Liver (tissue), 8 donors: ENCODE measurements at regions not wholly inside any gene's neighbourhood (a gene's known extent, or its start where the extent isn't known, plus 50 kb on each side); places are given as distances from the start of the nearest gene placed in this dataset.

Experiments used
- DNase-seq: peaks from one replicate; pipeline ENCODE4 v3.0.0-alpha.2; 2017; ENCODE audit warnings: low spot score
- H3K27ac ChIP-seq, 2 donors: one replicate each; pipeline ENCODE4 v1.7.0; 2013; ENCODE audit warnings: inconsistent platforms in 2 of 2, low read length in 2 of 2, control low read depth in 1 of 2, low read depth in 1 of 2, mild to moderate bottlenecking in 1 of 2
- H3K27me3 ChIP-seq, 4 donors: one replicate each; pipeline versions ENCODE4 v1.6.1 to v1.7.0; 2013; ENCODE audit warnings: low read length in 3 of 4, inconsistent platforms in 1 of 4, mild to moderate bottlenecking in 1 of 4, moderate library complexity in 1 of 4; ENCODE audit not compliant: control insufficient read depth in 4 of 4, insufficient read depth in 4 of 4
- H3K36me3 ChIP-seq, 4 donors: one replicate each; pipeline versions ENCODE4 v1.6.1 to v1.7.0; 2013; ENCODE audit warnings: low read length in 3 of 4, mild to moderate bottlenecking in 3 of 4, low read depth in 1 of 4, moderate library complexity in 1 of 4; ENCODE audit not compliant: control insufficient read depth in 4 of 4, insufficient read depth in 3 of 4
- H3K4me1 ChIP-seq, 4 donors: one replicate each; pipeline versions ENCODE4 v1.6.1 to v1.7.0; 2013; ENCODE audit warnings: low read length in 3 of 4, mild to moderate bottlenecking in 3 of 4, moderate library complexity in 1 of 4; ENCODE audit not compliant: control insufficient read depth in 4 of 4, insufficient read depth in 4 of 4
- H3K4me3 ChIP-seq, 3 donors: one replicate each; pipeline versions ENCODE4 v1.6.1 to v1.7.0; 2013; ENCODE audit warnings: low read length in 3 of 3, control low read depth in 1 of 3, low read depth in 1 of 3, mild to moderate bottlenecking in 1 of 3
- H3K9ac ChIP-seq, 2 donors: one replicate each; pipeline ENCODE4 v1.7.0; 2013; ENCODE audit warnings: low read length in 2 of 2, mild to moderate bottlenecking in 2 of 2, moderate library complexity in 2 of 2, control low read depth in 1 of 2, low read depth in 1 of 2
- H3K9me3 ChIP-seq, 4 donors: one replicate each; pipeline versions ENCODE4 v1.6.1 to v1.7.0; 2013; ENCODE audit warnings: low read length in 3 of 4; ENCODE audit not compliant: control insufficient read depth in 4 of 4
- ATF3 ChIP-seq: IDR thresholded peaks from 2 replicates; pipeline ENCODE4 v1.6.1; 2016; ENCODE audit warnings: antibody characterized with exemption
- CTCF ChIP-seq: fragments of 150-350 bp; IDR thresholded peaks from 2 replicates; pipeline ENCODE4 v1.5.1; 2017; ENCODE audit warnings: improper control_type of control experiment, low read depth, low read length; ENCODE audit not compliant: missing input control
- EGR1 ChIP-seq, 2 donors: IDR thresholded peaks; 2 replicates each; pipeline ENCODE4 v1.6.1; 2016 to 2018; ENCODE audit warnings: antibody characterized with exemption in 2 of 2, low read depth in 2 of 2
- FOXA1 ChIP-seq: IDR thresholded peaks from 2 replicates; pipeline ENCODE4 v1.6.1; 2016; ENCODE audit warnings: antibody characterized with exemption
- GABPA ChIP-seq, 2 donors: IDR thresholded peaks in 1 of 2; conservative IDR thresholded peaks in 1 of 2; 2 replicates each; pipeline ENCODE4 v1.6.1; 2016; ENCODE audit warnings: antibody characterized with exemption in 2 of 2, mild to moderate bottlenecking in 1 of 2, moderate library complexity in 1 of 2
- HNF4A ChIP-seq, 2 donors: conservative IDR thresholded peaks; 2 replicates each; pipeline ENCODE4 v1.6.1; 2016; ENCODE audit warnings: antibody characterized with exemption in 2 of 2, mild to moderate bottlenecking in 2 of 2
- HNF4G ChIP-seq: IDR thresholded peaks from 2 replicates; pipeline ENCODE4 v1.6.1; 2016; ENCODE audit warnings: antibody characterized with exemption
- JUND ChIP-seq, 2 donors: IDR thresholded peaks; 2 replicates each; pipeline ENCODE4 v1.6.1; 2016; ENCODE audit warnings: antibody characterized with exemption in 2 of 2
- MAX ChIP-seq: IDR thresholded peaks from 2 replicates; pipeline ENCODE4 v1.6.1; 2016; ENCODE audit warnings: antibody characterized with exemption
- RAD21 ChIP-seq, 2 donors: IDR thresholded peaks; 2 replicates each; pipeline ENCODE4 v1.6.1; 2016; ENCODE audit warnings: antibody characterized with exemption in 2 of 2, mild to moderate bottlenecking in 2 of 2
- REST ChIP-seq: IDR thresholded peaks from 2 replicates; pipeline ENCODE4 v1.6.1; 2016; ENCODE audit warnings: antibody characterized with exemption, mild to moderate bottlenecking
- RXRA ChIP-seq, 2 donors: IDR thresholded peaks; 2 replicates each; pipeline ENCODE4 v1.6.1; 2017 to 2018; ENCODE audit warnings: antibody characterized with exemption in 2 of 2, mild to moderate bottlenecking in 1 of 2
- SP1 ChIP-seq: IDR thresholded peaks from 2 replicates; pipeline ENCODE4 v1.6.1; 2018; ENCODE audit warnings: antibody characterized with exemption, mild to moderate bottlenecking
- TAF1 ChIP-seq: conservative IDR thresholded peaks from 2 replicates; pipeline ENCODE4 v1.6.1; 2016; ENCODE audit warnings: antibody characterized with exemption, mild to moderate bottlenecking
- YY1 ChIP-seq: IDR thresholded peaks from 2 replicates; pipeline ENCODE4 v1.6.1; 2016; ENCODE audit warnings: antibody characterized with exemption, mild to moderate bottlenecking
- ZBTB33 ChIP-seq: IDR thresholded peaks from 2 replicates; pipeline ENCODE4 v1.6.1; 2016; ENCODE audit warnings: antibody characterized with exemption
- WGBS: extraction: QIAGEN DNeasy Blood & Tissue Kit; methylation state at CpG from one replicate; pipeline ENCODE4 v1.1.7; 2013; 5-methylcytosine and 5-hydroxymethylcytosine counted together
- donor health status: healthy.
- donor health status: healthy.
- donor health status: healthy.
- donor health status: healthy.
- donor health status: healthy.

- no peak overlapping the region for H3K9ac ChIP-seq
- H3K4me1 ChIP-seq: no peaks in the 10 kb centered on the region
- WGBS: 76% methylated on average over 5 of the region's 5 CpGs
- H3K9me3 ChIP-seq: no peaks in the 10 kb centered on the region
- H3K4me3 ChIP-seq: no peak overlapping the region
- no peak for DNase-seq
- H3K36me3 ChIP-seq: no peaks in the 10 kb centered on the region
- H3K27ac ChIP-seq: no peak overlapping the region
- TF ChIP-seq RXRA (IDR thresholded peaks at IDR 0.05): no peak
- no peak for TF ChIP-seq RAD21 (IDR thresholded peaks at IDR 0.05)
- TF ChIP-seq ATF3: no peak
- no peak for TF ChIP-seq REST
- no peak for TF ChIP-seq YY1
- TF ChIP-seq MAX: no peak
- no peak for TF ChIP-seq ZBTB33
- TF ChIP-seq SP1: no peak
- no peak for TF ChIP-seq CTCF
- TF ChIP-seq HNF4G: no peak
- TF ChIP-seq GABPA (IDR thresholded peaks at IDR 0.05 in 1 of 2, conservative IDR thresholded peaks at IDR 0.05 in 1 of 2): no peak
- no peaks in the 10 kb centered on the region for H3K27me3 ChIP-seq
These were observed 695.4 kb upstream of the CDH18 start for GRCh38 chr5:20683241-20683940.

GRCh38 chr5:20680718-20681302, 692.8 kb upstream of the CDH18 start:
- H3K27me3 ChIP-seq: no peaks in the 10 kb centered on the region
- DNase-seq: no peak
- H3K9ac ChIP-seq: no peak overlapping the region
- no peak for TF ChIP-seq JUND (IDR thresholded peaks at IDR 0.05)
- no peak for TF ChIP-seq REST
- no peak for TF ChIP-seq FOXA1
- TF ChIP-seq RAD21 (IDR thresholded peaks at IDR 0.05): no peak
- no peak for TF ChIP-seq RXRA (IDR thresholded peaks at IDR 0.05)
- no peak for TF ChIP-seq HNF4A (conservative IDR thresholded peaks at IDR 0.05)
- TF ChIP-seq MAX: no peak
- TF ChIP-seq SP1: no peak
- no peak for TF ChIP-seq EGR1 (IDR thresholded peaks at IDR 0.05; ENCODE audit: low read depth in 2 of 2)
- TF ChIP-seq ZBTB33: no peak
- no peak for TF ChIP-seq TAF1
- no peak for TF ChIP-seq GABPA (IDR thresholded peaks at IDR 0.05 in 1 of 2, conservative IDR thresholded peaks at IDR 0.05 in 1 of 2)
- no peak overlapping the region for H3K4me3 ChIP-seq
- H3K9me3 ChIP-seq: no peaks in the 10 kb centered on the region
- no peaks in the 10 kb centered on the region for H3K36me3 ChIP-seq
- H3K4me1 ChIP-seq: no peaks in the 10 kb centered on the region
- no peak overlapping the region for H3K27ac ChIP-seq
- 56% methylated on average over 5 of the region's 5 CpGs for WGBS
